HepG2 (cell line): ENCODE measurements at regions not wholly inside any gene's neighbourhood (a gene's known extent, or its start where the extent isn't known, plus 50 kb on each side); places are given as distances from the start of the nearest gene placed in this dataset.

ENCODE experiments used
- ATF3 ChIP-seq: sonication (generic); formaldehyde crosslinking; IDR thresholded peaks from 2 replicates; pipeline ENCODE4 v1.4.0; 2020; ENCODE audit warnings: missing genetic modification reagents
- BRCA1 ChIP-seq: sonication (generic); formaldehyde crosslinking; IDR thresholded peaks from 2 replicates; pipeline ENCODE4 v1.4.0; 2020; ENCODE audit warnings: missing genetic modification reagents
- CHD2 ChIP-seq: IDR thresholded peaks from 2 replicates; pipeline ENCODE4 v1.6.1; 2011; ENCODE audit warnings: low read depth, low read length, improper control_type of control experiment
- EP300 ChIP-seq, 3 experiments: sonication (generic) in 1 of 3; formaldehyde crosslinking in 1 of 3; IDR thresholded peaks; 2 replicates each; pipeline versions ENCODE4 v1.5.1 to v1.6.1; 2011 to 2020; ENCODE audit warnings: low read depth in 2 of 3, low read length in 2 of 3, borderline replicate concordance in 1 of 3, improper control_type of control experiment in 1 of 3, mild to moderate bottlenecking in 1 of 3, missing genetic modification reagents in 1 of 3, moderate library complexity in 1 of 3
- HNRNPLL ChIP-seq: fragments of 200-400 bp; formaldehyde crosslinking; IDR thresholded peaks from 2 replicates; pipeline ENCODE4 v1.6.1; 2017; ENCODE audit warnings: mild to moderate bottlenecking, low read depth, low read length; ENCODE audit not compliant: poor library complexity, severe bottlenecking
- LRRFIP1 ChIP-seq: sonication (generic); formaldehyde crosslinking; conservative IDR thresholded peaks from 2 replicates; pipeline ENCODE4 v1.4.0; 2020; ENCODE audit warnings: missing genetic modification reagents
- POLR2G ChIP-seq: fragments of 200-400 bp; formaldehyde crosslinking; IDR thresholded peaks from 2 replicates; pipeline ENCODE4 v1.6.1; 2018; ENCODE audit warnings: mild to moderate bottlenecking, low read depth, low read length, moderate library complexity
- SRF ChIP-seq: IDR thresholded peaks from 2 replicates; pipeline ENCODE4 v1.6.1; 2011; ENCODE audit warnings: mild to moderate bottlenecking, low read depth, low read length, moderate library complexity
- TBP ChIP-seq: sonication (generic); formaldehyde crosslinking; IDR thresholded peaks from 2 replicates; pipeline ENCODE4 v1.5.0; 2020; ENCODE audit warnings: missing genetic modification reagents
- USF2 ChIP-seq, 2 experiments: sonication (generic) in 1 of 2; formaldehyde crosslinking in 1 of 2; IDR thresholded peaks; 2 replicates each; pipeline versions ENCODE4 v1.5.1 to v1.6.1; 2011 to 2020; ENCODE audit warnings: borderline replicate concordance in 1 of 2, low read depth in 1 of 2, low read length in 1 of 2, mild to moderate bottlenecking in 1 of 2, missing genetic modification reagents in 1 of 2, moderate library complexity in 1 of 2
- YY1 ChIP-seq: IDR thresholded peaks from 2 replicates; pipeline ENCODE4 v1.6.1; 2011; ENCODE audit warnings: low read length, low read depth, moderate library complexity, mild to moderate bottlenecking; ENCODE audit not compliant: insufficient read depth, insufficient replicate concordance
- ZFP37 ChIP-seq: sonication (generic); formaldehyde crosslinking; IDR thresholded peaks from 2 replicates; pipeline ENCODE4 v1.4.0; 2020; ENCODE audit warnings: missing genetic modification reagents, borderline replicate concordance
- ZGPAT ChIP-seq: IDR thresholded peaks from 2 replicates; pipeline ENCODE4 v1.6.1; 2016; ENCODE audit warnings: mild to moderate bottlenecking

GRCh38 chr11:27227736-27228135 is 135.3 kb downstream of the CCDC34 start:
- TF ChIP-seq SRF (no peak), ZFP37 (no peak), BRCA1 (CRISPR knock-in tag) (no peak), EP300 (IDR thresholded peaks at IDR 0.05; ENCODE audit: low read depth in 2 of 2, low read length in 2 of 2) (no peak), EP300 (CRISPR knock-in tag; IDR thresholded peaks at IDR 0.05; ENCODE audit: borderline replicate concordance) (no peak), CHD2 (no peak), ZGPAT (no peak), POLR2G (no peak), ATF3 (CRISPR knock-in tag) (no peak), TBP (no peak), HNRNPLL (no peak), YY1 (no peak), LRRFIP1 (CRISPR knock-in tag) (no peak), USF2 (IDR thresholded peaks at IDR 0.05; ENCODE audit: low read depth, low read length) (no peak), USF2 (CRISPR knock-in tag; IDR thresholded peaks at IDR 0.05; ENCODE audit: borderline replicate concordance) (no peak)
